ENCODE measurements at regions not wholly inside any gene's neighbourhood (a gene's known extent, or its start where the extent isn't known, plus 50 kb on each side); places are given as distances from the start of the nearest gene placed in this dataset.

DNA sequence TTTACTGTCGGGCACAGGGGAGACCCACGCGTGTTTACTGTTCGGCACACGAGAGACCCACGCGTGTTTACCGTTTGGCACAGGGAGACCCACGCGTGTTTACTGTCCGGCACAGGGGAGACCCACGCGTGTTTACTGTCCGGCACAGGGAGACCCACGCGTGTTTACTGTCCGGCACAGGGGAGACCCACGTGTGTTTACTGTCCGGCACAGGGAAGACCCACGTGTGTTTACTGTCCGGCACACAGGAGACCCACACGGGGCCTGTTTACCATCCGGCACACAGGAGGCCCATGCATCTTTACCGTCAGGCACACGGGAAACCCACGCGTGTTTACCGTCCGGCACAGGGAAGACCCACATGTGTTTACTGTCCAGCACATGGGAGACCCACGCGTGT lies 525.1 kb downstream of the BRD1 start:
- Histone ChIP-seq H3K9me3 (no peaks in the 10 kb centered on the region), H3K27me3 (no peaks in the 10 kb centered on the region)

GRCh38 chr22:49302150-49302460 lies 525.6 kb downstream of the BRD1 start:
- Histone ChIP-seq H3K36me3 (no peaks in the 10 kb centered on the region), H3K27ac (no peak overlapping the region), H3K4me3 (no peak overlapping the region), H3K27me3 (no peaks in the 10 kb centered on the region), H3K9me3 (no peaks in the 10 kb centered on the region), H3K4me1 (ENCODE audit: insufficient read depth) (no peaks in the 10 kb centered on the region)
- intact Hi-C loops (cut with DNase I) = loop anchor here in 1 of 4 donors (5.0 kb wide), 1 partner anchor 725 kb away; no protein-coding TSS in a partner anchor
- TF ChIP-seq, protein P1, sequence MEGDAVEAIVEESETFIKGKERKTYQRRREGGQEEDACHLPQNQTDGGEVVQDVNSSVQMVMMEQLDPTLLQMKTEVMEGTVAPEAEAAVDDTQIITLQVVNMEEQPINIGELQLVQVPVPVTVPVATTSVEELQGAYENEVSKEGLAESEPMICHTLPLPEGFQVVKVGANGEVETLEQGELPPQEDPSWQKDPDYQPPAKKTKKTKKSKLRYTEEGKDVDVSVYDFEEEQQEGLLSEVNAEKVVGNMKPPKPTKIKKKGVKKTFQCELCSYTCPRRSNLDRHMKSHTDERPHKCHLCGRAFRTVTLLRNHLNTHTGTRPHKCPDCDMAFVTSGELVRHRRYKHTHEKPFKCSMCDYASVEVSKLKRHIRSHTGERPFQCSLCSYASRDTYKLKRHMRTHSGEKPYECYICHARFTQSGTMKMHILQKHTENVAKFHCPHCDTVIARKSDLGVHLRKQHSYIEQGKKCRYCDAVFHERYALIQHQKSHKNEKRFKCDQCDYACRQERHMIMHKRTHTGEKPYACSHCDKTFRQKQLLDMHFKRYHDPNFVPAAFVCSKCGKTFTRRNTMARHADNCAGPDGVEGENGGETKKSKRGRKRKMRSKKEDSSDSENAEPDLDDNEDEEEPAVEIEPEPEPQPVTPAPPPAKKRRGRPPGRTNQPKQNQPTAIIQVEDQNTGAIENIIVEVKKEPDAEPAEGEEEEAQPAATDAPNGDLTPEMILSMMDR (IDR thresholded peaks at IDR 0.05) = no peak
- TF ChIP-seq EP300 (IDR thresholded peaks at IDR 0.05) (no peak), POLR2A (IDR thresholded peaks at IDR 0.05) (no peak)
- DNase-seq = peak in 1 of 5 donors; percentile 5
- 86 to 89% (median 87%) methylated on average over 11 of the region's 11 CpGs for WGBS, 3 donors

More for the DNA sequence above, 525.1 kb downstream of the BRD1 start:
- TF ChIP-seq EP300 (IDR thresholded peaks at IDR 0.05) (no peak), POLR2A (IDR thresholded peaks at IDR 0.05) (no peak)
- TF ChIP-seq, protein P1 (IDR thresholded peaks at IDR 0.05) = no peak
- Histone ChIP-seq H3K27ac (no peak overlapping the region), H3K36me3 (no peaks in the 10 kb centered on the region), H3K4me1 (ENCODE audit: insufficient read depth) (no peaks in the 10 kb centered on the region), H3K4me3 (no peak overlapping the region)
- peak in 1 of 5 donors; percentile 5 for DNase-seq
- WGBS, 3 donors = 90 to 93% (median 91%) methylated on average over 31 of the region's 31 CpGs
- intact Hi-C loops (cut with DNase I) = loop anchor here in 1 of 4 donors (5.0 kb wide), 1 partner anchor 725 kb away; no protein-coding TSS in a partner anchor

DNA sequence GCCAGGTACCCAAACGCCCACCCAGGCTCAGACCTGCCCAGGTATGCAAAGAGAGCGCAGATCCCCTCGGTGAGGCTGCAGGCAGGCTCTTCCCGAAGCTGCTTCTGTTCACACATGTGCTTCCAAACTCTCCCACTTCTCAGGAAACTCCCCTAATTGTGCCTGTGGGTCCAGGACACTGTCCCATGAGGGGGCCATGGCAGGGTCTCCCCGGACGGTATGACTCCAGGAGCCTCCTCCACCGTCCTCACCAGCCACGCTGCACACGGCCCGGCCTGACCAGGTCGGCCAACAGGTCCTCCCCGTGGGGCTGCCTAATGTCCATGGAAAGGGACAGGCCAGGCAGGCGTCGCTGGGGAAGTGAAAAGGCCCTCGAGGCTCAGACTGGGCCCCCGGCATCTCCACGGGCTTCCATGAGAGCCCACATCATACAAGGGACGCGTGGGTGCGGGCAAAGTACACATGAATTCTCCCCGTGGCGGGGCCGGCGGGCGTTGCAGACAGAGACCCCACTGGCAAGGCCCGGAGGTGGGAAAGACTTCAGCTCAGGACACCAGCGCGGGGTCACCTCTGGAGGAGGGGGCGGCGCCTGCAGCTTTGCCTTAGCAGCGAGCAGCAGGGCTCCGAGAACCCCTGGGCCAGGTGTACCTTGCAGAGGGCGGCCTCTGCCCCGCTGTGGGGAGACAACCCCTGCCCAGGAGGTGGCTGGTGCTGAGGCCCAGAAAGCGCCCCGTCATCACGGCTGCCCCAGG lies 526.1 kb downstream of the BRD1 start:
- intact Hi-C loops (cut with DNase I) = loop anchor here in 1 of 4 donors (5.0 kb wide), 1 partner anchor 724 kb away; no protein-coding TSS in a partner anchor
- Histone ChIP-seq H3K4me1 (ENCODE audit: insufficient read depth) (no peaks in the 10 kb centered on the region), H3K4me3 (no peak overlapping the region), H3K27me3 (no peaks in the 10 kb centered on the region), H3K27ac (no peak overlapping the region), H3K9me3 (no peaks in the 10 kb centered on the region), H3K36me3 (no peaks in the 10 kb centered on the region)
- peak in 1 of 5 donors; percentile 2 for DNase-seq
- 87 to 94% (median 90%) methylated on average over 37 of the region's 37 CpGs for WGBS, 3 donors
- TF ChIP-seq POLR2A (IDR thresholded peaks at IDR 0.05) (no peak), EP300 (IDR thresholded peaks at IDR 0.05) (no peak)
- TF ChIP-seq, protein P1 (IDR thresholded peaks at IDR 0.05) = no peak

DNA sequence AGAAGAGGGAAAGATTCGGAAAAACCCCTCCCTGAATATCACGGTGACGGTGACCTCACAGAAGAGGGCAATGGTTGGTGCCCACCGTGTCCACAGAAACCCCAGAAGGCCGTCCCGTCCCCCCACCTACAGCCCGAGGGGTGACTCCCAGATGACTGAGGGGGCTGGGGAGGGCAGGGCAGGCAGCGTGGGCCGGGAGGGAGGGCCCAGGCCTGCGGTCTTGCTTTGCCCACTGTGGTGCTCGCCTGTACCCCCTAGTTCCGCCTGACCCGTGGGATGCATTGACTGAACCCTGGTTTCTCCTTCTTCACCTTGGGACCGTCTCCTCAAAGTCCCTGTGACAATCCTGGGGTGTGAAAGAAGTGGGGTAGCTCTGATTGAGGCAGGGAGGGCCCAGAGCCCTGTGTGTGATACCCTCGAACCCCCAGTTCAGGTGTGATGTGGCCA lies 526.7 kb downstream of the BRD1 start:
- TF ChIP-seq EP300 (IDR thresholded peaks at IDR 0.05) = no peak
- no peak for TF ChIP-seq POLR2A (IDR thresholded peaks at IDR 0.05)
- TF ChIP-seq, protein P1 (IDR thresholded peaks at IDR 0.05) = no peak
- WGBS, 3 donors = 86 to 89% (median 89%) methylated on average over 15 of the region's 15 CpGs
- intact Hi-C loops (cut with DNase I) = loop anchor here in 1 of 4 donors (5.0 kb wide), 1 partner anchor 724 kb away; no protein-coding TSS in a partner anchor
- no peak overlapping the region for H3K4me3 ChIP-seq
- no peaks in the 10 kb centered on the region for H3K27me3 ChIP-seq
- no peaks in the 10 kb centered on the region for H3K9me3 ChIP-seq
- no peak for DNase-seq
- H3K36me3 ChIP-seq = no peaks in the 10 kb centered on the region
- H3K27ac ChIP-seq = no peak overlapping the region
- H3K4me1 ChIP-seq (ENCODE audit: insufficient read depth) = no peaks in the 10 kb centered on the region
